DOHH2 (cell line): ENCODE measurements at regions not wholly inside any gene's neighbourhood (a gene's known extent, or its start where the extent isn't known, plus 50 kb on each side); places are given as distances from the start of the nearest gene placed in this dataset.
A peak's percentile ranks its signal among the peaks of the same experiment; 100 is the strongest.

Source experiments
- H3F3A ChIP-seq: fragments of 200-600 bp; sonication (generic), shearing (Covaris generic); 2 replicates; pipeline ENCODE4 v1.6.0; 2016; ENCODE audit warnings: antibody characterized with exemption, mild to moderate bottlenecking; ENCODE audit not compliant: control insufficient read depth, insufficient read depth
- H3K27ac ChIP-seq: fragments of 200-600 bp; sonication (generic); 2 replicates; pipeline ENCODE4 v1.5.1; 2014; ENCODE audit warnings: low read depth, mild to moderate bottlenecking, low read length, moderate library complexity
- H3K27me3 ChIP-seq: fragments of 200-600 bp; sonication (generic); 2 replicates; pipeline ENCODE4 v1.6.1; 2014; ENCODE audit warnings: mild to moderate bottlenecking, low read length, mixed read lengths; ENCODE audit not compliant: control insufficient read depth
- H3K36me3 ChIP-seq: fragments of 200-600 bp; sonication (generic); 2 replicates; pipeline ENCODE4 v1.6.1; 2014; ENCODE audit warnings: mild to moderate bottlenecking, low read length, moderate library complexity, mixed read lengths; ENCODE audit not compliant: control insufficient read depth
- H3K4me1 ChIP-seq: fragments of 200-600 bp; sonication (generic); 2 replicates; pipeline ENCODE4 v1.6.1; 2014; ENCODE audit warnings: mild to moderate bottlenecking, low read length, mixed read lengths; ENCODE audit not compliant: control insufficient read depth
- H3K4me2 ChIP-seq: fragments of 200-600 bp; sonication (generic); 2 replicates; pipeline ENCODE4 v1.6.0; 2014; ENCODE audit warnings: mild to moderate bottlenecking, low read length, moderate library complexity
- H3K4me3 ChIP-seq: fragments of 200-600 bp; sonication (generic); 2 replicates; pipeline ENCODE4 v1.5.1; 2014; ENCODE audit warnings: mild to moderate bottlenecking, low read length, mixed read lengths
- H3K79me2 ChIP-seq: fragments of 200-600 bp; sonication (generic); 2 replicates; pipeline ENCODE4 v1.6.1; 2014; ENCODE audit warnings: mild to moderate bottlenecking, low read length, mixed read lengths; ENCODE audit not compliant: control insufficient read depth
- H3K9me2 ChIP-seq: fragments of 200-600 bp; sonication (generic); replicated peaks from 2 replicates; pipeline ENCODE4 v1.6.1; 2014; ENCODE audit warnings: mild to moderate bottlenecking, low read length, mixed read lengths; ENCODE audit not compliant: control insufficient read depth
- H3K9me3 ChIP-seq: fragments of 200-600 bp; sonication (generic); 2 replicates; pipeline ENCODE4 v1.6.1; 2014; ENCODE audit warnings: antibody characterized with exemption, low read length, mixed read lengths; ENCODE audit not compliant: control insufficient read depth, insufficient read depth
- H4K20me1 ChIP-seq: fragments of 200-600 bp; sonication (generic); 2 replicates; pipeline ENCODE4 v1.6.0; 2014; ENCODE audit warnings: low read depth, mild to moderate bottlenecking, antibody characterized with exemption, low read length, moderate library complexity; ENCODE audit not compliant: control insufficient read depth, insufficient read depth
- CTCF ChIP-seq: fragments of 200-600 bp; sonication (generic); IDR thresholded peaks from one replicate; pipeline ENCODE4 v1.5.1; 2014; ENCODE audit warnings: antibody characterized with exemption, mild to moderate bottlenecking, low read depth, low read length; ENCODE audit not compliant: poor library complexity, severe bottlenecking
- EZH2phosphoT487 ChIP-seq: fragments of 200-600 bp; sonication (generic); IDR thresholded peaks from 2 replicates; pipeline ENCODE4 v1.6.1; 2017; ENCODE audit warnings: borderline replicate concordance, mild to moderate bottlenecking, antibody characterized with exemption, low read length, moderate library complexity, mixed read lengths

- no peaks in the 10 kb centered on the region for H3K27me3 ChIP-seq
- H3K4me2 ChIP-seq: no peak overlapping the region
- no peaks in the 10 kb centered on the region for H3K9me3 ChIP-seq
- no peaks in the 10 kb centered on the region for H3K9me2 ChIP-seq
- H3K4me1 ChIP-seq: peaks cover 25% of the 10 kb centered on the region
- no peaks in the 10 kb centered on the region for H4K20me1 ChIP-seq
- no peak overlapping the region for H3K27ac ChIP-seq
- no peak for TF ChIP-seq EZH2phosphoT487
- TF ChIP-seq CTCF: no peak
- H3K36me3 ChIP-seq: no peaks in the 10 kb centered on the region
- H3K79me2 ChIP-seq: no peaks in the 10 kb centered on the region
- H3F3A ChIP-seq: no peaks in the 10 kb centered on the region
- no peak overlapping the region for H3K4me3 ChIP-seq
These were observed 119.6 kb upstream of the DIO3 start for GRCh38 chr14:101441710-101442109.

- H4K20me1 ChIP-seq: no peaks in the 10 kb centered on the region
- H3K4me1 ChIP-seq: peaks cover 32% of the 10 kb centered on the region
- peak overlapping the region; percentile 25 for H3K4me2 ChIP-seq
- no peaks in the 10 kb centered on the region for H3K27me3 ChIP-seq
- no peak overlapping the region for H3K27ac ChIP-seq
- no peaks in the 10 kb centered on the region for H3K9me2 ChIP-seq
- no peaks in the 10 kb centered on the region for H3K36me3 ChIP-seq
- no peaks in the 10 kb centered on the region for H3K79me2 ChIP-seq
- TF ChIP-seq EZH2phosphoT487 (no peak), CTCF (no peak)
- no peaks in the 10 kb centered on the region for H3K9me3 ChIP-seq
- no peak overlapping the region for H3K4me3 ChIP-seq
- H3F3A ChIP-seq: no peaks in the 10 kb centered on the region
These were observed 118.8 kb upstream of the DIO3 start for GRCh38 chr14:101442451-101442850.

- Histone ChIP-seq H4K20me1 (no peaks in the 10 kb centered on the region), H3K9me2 (no peaks in the 10 kb centered on the region), H3F3A (peaks cover 5% of the 10 kb centered on the region; the same call in 1 of the 2 replicates), H3K27ac (no peak overlapping the region), H3K4me1 (peaks cover 49% of the 10 kb centered on the region), H3K79me2 (no peaks in the 10 kb centered on the region), H3K27me3 (no peaks in the 10 kb centered on the region), H3K4me2 (no peak overlapping the region), H3K9me3 (no peaks in the 10 kb centered on the region), H3K36me3 (no peaks in the 10 kb centered on the region), H3K4me3 (no peak overlapping the region)
- TF ChIP-seq CTCF (no peak), EZH2phosphoT487 (no peak)
These were observed 117.2 kb upstream of the DIO3 start for GRCh38 chr14:101444116-101444515.

- Histone ChIP-seq H3K36me3 (no peaks in the 10 kb centered on the region), H3F3A (peaks cover 5% of the 10 kb centered on the region; the same call in 1 of the 2 replicates), H3K27ac (no peak overlapping the region), H4K20me1 (no peaks in the 10 kb centered on the region), H3K27me3 (no peaks in the 10 kb centered on the region), H3K4me2 (no peak overlapping the region), H3K4me1 (peaks cover 60% of the 10 kb centered on the region), H3K4me3 (no peak overlapping the region), H3K9me2 (no peaks in the 10 kb centered on the region), H3K9me3 (no peaks in the 10 kb centered on the region), H3K79me2 (no peaks in the 10 kb centered on the region)
- TF ChIP-seq EZH2phosphoT487 (no peak), CTCF (no peak)
These were observed 116.0 kb upstream of the DIO3 start for GRCh38 chr14:101445278-101445677.
